T-helper 2 cell treated with Interferon-gamma antibody and Interleukin-4, amounts not matched to agents 100 ng/mL and 5 ng/mL, for 36 hours (primary cell): ENCODE measurements at regions not wholly inside any gene's neighbourhood (a gene's known extent, or its start where the extent isn't known, plus 50 kb on each side); places are given as distances from the start of the nearest gene placed in this dataset.
"Not testable (repeated sequence)": the region's sequence is repeated elsewhere in the genome, so short reads cannot be mapped to it uniquely, and the experiment has no call there.

ENCODE experiments used
- intact Hi-C: fragments of 100-400 bp; cut with micrococcal nuclease; formaldehyde crosslinking; loops from one replicate; pipeline ENCODE4 v1.15.1; 2023

DNA sequence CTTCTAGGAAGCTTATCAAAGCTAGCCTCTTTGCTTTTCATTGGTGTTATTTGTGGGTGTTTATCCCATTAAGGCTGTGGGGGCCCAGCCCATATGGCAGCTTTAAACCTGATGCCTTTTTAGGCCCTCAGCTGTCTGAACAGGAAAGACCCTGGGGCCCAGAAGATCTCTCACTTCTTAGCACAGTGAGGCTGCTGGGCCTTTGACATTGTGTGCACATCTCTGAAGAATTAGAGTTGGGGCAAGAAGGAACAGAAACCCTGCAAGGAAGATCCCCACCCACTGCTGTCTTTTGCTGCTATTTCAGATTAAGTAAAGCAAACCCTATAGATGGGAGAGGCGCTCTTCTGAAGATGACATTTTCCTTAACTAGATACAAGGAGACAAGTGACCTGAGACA is 250.0 kb downstream of the SMAD2 start:
- intact Hi-C loops = no loop called here

- intact Hi-C loops = no loop called here
Observed at GRCh38 chr18:47679864-47680263, 250.6 kb downstream of the SMAD2 start.

DNA sequence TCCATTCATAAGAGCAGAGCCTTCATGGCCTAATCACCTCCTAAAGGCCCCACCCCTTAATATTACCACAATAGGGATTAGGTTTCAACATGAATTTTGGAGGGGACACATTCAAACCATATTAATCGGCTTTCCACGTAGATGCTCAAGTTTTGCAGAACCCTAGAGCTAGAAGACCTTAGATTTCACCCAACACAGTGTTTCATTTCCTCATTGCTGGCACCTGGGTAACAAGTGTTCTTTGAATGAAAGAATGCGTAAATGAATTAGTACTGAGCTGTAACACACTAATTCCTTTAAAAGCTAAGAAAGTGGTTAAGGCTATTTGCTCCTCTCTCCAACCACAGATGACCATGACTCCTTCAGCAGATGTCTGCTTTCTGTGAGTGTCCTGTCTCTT is 252.5 kb downstream of the SMAD2 start:
- intact Hi-C loops = no loop called here

DNA sequence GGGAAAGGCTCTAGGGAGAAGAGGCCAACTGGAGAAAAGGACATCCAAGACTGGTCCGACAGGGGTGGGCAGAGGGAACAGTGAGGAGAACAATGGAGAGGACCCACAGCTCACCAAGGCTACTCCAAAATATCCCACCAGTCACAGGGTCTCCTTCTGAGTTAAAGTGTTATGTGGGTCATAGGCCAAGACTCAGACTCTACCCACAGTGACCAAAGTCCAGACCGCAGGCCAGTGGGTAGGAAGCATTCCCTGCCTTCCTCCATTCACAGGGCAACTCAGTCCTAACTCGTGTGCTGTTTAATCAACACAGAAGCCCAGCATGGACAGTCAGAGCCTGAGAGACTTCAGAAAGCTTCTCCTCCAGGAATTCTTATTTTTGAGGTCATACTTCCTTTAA is 260.6 kb downstream of the SMAD2 start:
- intact Hi-C loops = no loop called here

- intact Hi-C loops = no loop called here
Observed at GRCh38 chr18:47658498-47658897, 272.0 kb downstream of the SMAD2 start.

DNA sequence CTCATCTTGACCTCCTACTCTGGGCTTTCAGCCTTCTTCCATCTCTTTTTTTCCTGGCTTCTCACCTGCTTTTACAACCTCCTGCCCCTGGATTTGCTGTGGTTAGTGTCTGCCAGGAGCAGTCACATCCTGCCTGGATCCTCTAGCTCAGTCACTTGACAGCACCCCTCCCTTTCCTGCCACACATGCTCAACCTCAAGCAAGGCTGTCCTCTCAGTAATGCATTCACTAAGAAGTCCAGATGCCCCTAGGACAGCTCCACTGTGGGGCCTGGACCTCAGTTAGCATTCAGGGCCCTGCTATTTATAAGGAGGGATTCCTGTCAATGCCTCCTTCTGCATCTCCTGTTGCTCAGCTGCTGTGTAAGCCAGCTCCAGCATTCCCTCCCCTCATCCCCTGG is 275.5 kb downstream of the SMAD2 start:
- intact Hi-C loops = no loop called here

DNA sequence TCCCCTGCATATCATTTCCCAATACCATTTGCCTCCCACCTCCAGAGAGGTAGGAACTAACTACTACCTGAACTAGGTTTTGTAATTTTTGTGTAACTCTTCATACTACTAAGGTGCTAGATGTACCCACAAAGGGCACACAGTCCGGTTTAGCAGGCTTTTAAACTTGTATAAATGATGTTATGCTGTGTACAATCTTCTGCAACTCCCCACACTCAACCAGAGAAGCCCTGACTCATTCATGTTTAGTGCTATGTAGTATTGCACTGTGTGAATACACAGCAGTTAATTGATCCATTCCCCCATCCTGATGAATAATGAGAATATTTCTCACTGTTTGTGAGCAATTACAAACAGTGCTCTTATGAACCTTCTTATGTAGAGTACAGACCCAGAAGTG is 285.6 kb downstream of the SMAD2 start:
- intact Hi-C loops = no loop called here

- intact Hi-C loops = not testable (repeated sequence)
Observed at GRCh38 chr18:47637551-47637950, 292.9 kb downstream of the SMAD2 start.

DNA sequence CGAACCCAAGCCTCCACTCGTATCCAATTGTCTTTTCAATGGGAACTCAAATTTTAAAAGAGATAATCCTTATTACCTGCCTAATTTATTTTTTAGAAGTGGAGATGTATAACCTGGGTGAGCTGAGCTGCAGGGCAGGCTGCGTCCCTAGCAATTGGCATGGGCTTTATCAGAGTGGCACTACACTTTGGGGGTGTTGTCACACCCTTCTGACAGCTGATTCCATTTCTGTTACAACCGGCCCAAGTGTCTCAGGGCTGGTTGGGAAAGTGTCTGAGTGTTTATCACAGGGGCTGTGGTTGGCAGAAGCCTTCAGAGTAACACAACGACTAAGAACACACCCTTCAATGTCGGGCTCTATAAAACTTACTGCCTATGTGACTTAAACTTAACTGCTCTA is 295.0 kb downstream of the SMAD2 start:
- intact Hi-C loops = no loop called here

DNA sequence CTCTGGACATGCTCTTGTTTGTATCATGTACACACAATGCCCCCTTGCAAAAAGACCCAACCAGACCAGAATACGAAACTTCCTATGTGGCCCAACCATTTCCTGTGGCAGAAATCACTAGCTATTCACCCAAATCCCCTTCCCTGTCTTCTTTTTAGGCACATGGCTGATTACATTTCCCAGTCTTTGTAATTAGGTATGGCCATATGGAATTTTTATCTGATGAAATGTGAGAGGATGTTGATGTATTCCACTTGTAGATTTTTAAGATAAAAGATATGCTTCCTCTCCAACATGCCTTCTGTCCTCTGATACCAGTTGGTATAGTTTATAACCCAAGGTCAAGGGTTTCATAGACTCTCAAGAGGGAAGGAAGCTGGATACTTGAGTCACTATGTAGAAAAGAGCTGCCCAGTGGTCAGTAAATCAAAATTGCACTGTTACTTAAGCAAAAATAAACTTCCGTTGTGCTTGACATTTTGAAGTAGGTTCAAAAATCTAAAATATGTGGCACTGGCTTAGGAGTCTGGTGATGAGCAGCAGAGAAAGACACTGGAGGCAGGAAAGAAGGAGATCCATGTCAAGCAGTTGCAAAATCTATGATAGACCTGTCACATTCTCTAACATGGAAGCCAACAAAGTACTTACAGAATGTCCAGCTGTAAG is 297.4 kb downstream of the SMAD2 start:
- intact Hi-C loops = no loop called here

DNA sequence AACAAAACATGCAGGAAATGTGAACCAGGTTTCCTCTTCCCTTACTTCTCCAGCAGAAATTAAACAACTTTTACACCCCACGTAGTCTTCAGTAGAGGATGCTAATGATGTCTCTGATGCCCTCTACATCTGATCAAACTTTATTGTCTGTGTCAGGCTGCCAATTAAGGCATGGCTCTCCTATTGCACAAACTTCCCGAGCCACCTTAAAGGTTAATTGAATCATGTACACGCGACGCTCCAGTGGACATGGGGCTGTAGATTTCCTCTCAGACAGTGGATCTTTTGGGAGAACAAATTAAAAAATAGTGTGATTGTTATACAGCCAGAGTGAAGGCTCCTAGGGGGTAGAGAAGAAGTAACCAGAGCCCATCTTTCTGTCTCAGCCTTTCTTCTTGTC is 301.6 kb downstream of the SMAD2 start:
- intact Hi-C loops = no loop called here

- intact Hi-C loops = no loop called here
Observed at GRCh38 chr18:47628240-47628781, 302.1 kb downstream of the SMAD2 start.

DNA sequence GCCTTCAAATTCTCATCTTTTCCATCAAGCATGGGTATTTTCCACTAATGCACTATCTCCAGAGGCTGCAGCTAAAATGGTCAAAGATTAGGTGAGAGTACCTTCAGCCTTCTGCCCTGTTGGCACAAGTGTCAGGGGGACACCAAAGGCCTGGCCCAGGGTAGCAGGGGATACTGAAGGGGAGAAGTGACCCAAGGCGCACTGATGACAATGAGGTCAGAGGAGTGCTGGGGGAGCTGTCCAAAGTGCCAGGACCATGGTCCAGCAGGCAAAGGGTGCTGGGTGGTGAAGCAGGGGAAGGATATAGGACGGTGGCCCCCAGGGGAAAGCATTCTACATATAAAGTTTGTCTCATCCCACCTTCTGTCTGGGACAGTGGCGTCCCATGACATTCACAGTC is 303.4 kb downstream of the SMAD2 start:
- intact Hi-C loops = no loop called here

DNA sequence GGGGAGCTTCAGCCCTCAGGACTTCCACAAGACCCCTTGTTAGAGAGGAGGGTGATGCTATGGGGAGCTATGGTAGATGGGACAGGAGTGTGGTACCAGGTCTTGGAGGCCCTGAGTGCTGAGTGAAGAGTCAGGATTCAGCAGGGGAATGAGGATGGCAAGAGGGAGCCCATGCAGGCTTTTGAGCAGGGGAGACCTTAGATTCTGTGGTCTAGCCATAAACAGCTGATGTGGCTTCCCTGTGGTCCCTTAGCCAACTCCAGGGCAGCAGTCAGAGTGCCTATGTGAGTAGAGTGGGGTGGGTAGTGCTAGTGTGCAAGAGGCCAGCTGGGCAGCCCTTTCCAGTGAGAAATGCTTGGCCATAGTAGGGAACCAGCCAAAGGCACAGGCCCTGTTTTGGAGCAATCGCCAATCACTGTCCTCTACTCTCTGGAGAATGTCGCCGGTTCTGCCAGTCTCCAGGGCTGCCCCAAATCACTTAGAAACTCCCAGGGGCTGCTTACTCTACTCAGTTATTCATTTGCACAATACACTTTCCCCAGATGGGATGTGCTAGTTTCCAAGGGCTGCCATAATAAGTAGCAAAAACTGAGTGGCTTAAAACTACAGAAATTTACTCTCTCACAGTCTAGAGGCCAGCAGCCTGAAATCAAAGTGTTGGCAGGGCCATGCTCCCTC is 310.5 kb downstream of the SMAD2 start:
- intact Hi-C loops = no loop called here

GRCh38 chr18:47618758-47619157 is 311.7 kb downstream of the SMAD2 start:
- intact Hi-C loops = no loop called here

GRCh38 chr18:47615043-47615442 is 315.4 kb downstream of the SMAD2 start:
- intact Hi-C loops = no loop called here

DNA sequence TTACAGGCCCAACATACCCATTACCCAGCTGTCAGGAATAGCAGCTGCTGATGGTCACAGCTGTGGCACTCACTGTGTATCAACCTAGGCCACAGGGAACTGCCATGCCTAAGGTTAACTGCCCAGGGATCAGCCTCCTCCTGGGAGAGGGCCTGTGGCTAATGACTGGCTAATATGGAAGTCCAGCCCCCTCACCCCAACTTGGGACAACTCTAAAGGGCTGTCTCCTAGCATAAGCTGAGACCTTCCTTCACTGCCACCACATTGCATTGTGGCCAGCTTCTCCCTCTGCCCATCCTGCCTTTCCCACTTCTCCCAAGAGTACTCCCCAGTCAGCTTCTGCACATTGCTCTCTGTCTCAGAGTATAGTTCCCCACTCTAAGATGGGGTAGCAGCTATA is 316.5 kb downstream of the SMAD2 start:
- intact Hi-C loops = no loop called here

DNA sequence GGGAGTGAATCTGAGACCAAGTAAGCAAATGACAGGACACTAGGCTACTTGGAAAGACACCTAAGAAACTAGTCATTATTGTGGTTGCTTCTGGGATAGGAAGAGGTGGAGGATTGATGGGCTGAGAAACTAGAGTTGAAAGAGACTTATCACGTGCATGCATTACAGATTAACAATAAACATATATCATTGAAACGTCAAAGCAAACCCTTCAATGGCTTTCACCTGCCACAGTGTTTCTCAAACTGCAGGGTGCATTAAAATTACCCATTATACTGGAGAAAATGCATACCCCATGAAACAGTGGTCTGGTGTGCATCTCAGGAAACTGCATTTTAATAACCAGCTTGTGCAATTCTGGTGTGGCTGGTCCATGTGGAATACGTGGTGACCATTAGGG is 318.8 kb downstream of the SMAD2 start:
- intact Hi-C loops = no loop called here

- intact Hi-C loops = no loop called here
Observed at GRCh38 chr18:47606526-47606925, 323.9 kb downstream of the SMAD2 start.

GRCh38 chr18:47605093-47605492 is 325.4 kb downstream of the SMAD2 start:
- intact Hi-C loops = no loop called here

- intact Hi-C loops = no loop called here
Observed at GRCh38 chr18:47604021-47604420, 326.4 kb downstream of the SMAD2 start.

DNA sequence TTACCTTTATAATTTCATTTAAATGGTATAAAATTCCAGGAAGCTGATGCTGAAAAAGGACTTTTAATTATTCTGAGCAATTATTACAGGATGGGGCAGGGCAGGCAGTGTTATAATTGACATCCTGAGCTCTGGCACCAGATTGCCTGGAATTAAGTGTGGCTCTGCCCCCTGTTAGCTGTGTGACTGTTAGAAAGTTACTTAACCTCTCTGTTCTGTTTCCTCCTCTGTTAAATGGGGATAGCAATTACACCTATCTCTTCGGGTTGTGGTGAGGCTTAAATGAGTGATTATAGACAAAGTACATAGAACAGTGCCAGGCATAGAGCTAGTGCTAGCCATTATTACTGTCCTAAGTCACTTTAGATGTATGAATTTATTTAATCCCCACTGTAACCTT is 327.3 kb downstream of the SMAD2 start:
- intact Hi-C loops = no loop called here

DNA sequence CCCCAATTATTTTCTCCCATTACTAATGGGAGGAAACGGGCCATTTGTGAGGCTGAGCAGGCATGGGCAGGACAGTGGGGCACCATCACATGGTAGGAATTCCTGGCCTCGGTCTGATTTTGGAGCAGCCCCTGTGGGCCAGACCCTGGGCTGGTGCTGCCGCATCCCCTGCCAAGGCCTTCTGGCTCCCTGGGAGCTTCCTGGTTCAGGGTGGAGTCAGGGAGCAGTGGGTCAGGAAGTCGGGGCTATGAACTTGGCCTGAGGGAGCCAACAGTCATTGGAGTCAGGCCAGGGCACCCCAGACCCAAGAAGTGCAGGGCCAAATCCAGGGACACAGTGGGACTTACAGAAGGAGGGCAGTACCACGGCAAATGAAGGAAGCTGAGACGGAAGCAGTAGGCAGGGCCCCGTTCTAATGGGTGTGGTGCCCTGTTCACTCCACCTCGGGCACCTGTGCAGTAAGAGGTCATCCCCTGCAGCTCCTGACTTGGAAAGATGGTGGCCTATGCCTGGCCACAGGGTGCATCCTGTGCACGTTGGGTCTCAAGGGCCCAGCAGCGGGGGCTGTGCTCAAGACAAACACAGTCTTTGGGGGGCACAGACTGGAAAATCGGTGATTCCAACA is 328.1 kb downstream of the SMAD2 start:
- intact Hi-C loops = no loop called here
